Keratinocyte (primary cell): ENCODE measurements at regions not wholly inside any gene's neighbourhood (a gene's known extent, or its start where the extent isn't known, plus 50 kb on each side); places are given as distances from the start of the nearest gene placed in this dataset.

ENCODE experiments used
- DNase-seq: peaks from one replicate; pipeline ENCODE4 v3.0.0-alpha.2; 2011; ENCODE audit warnings: low read depth, missing footprints, low spot score
- FAIRE-seq: peaks from 2 replicates; lab custom pipeline; 2011; peaks lifted over from hg19 to GRCh38; lab: Jason Lieb, UNC
- H2AFZ ChIP-seq: 2 replicates; pipeline ENCODE4 v1.6.0; 2012; ENCODE audit warnings: low read length, control low read depth, inconsistent platforms; ENCODE audit not compliant: control insufficient read depth
- H3K27ac ChIP-seq: 2 replicates; pipeline ENCODE4 v1.5.1; 2011; ENCODE audit warnings: low read length; ENCODE audit not compliant: control insufficient read depth, insufficient read depth
- H3K27me3 ChIP-seq: 3 replicates; pipeline ENCODE4 v1.6.0; 2011; ENCODE audit warnings: low read length; ENCODE audit not compliant: control insufficient read depth, insufficient read depth; ENCODE audit errors: extremely low read depth
- H3K36me3 ChIP-seq, 2 experiments: 2 replicates in 1 of 2; 3 replicates in 1 of 2; pipeline ENCODE4 v1.5.1; 2011; ENCODE audit warnings: low read length in 2 of 2, mild to moderate bottlenecking in 1 of 2; ENCODE audit not compliant: control insufficient read depth in 2 of 2, insufficient read depth in 2 of 2; ENCODE audit errors: extremely low read depth in 1 of 2
- H3K4me1 ChIP-seq: 3 replicates; pipeline ENCODE4 v1.5.1; 2011; ENCODE audit warnings: low read length; ENCODE audit not compliant: control insufficient read depth, insufficient read depth; ENCODE audit errors: extremely low read depth
- H3K4me2 ChIP-seq: 3 replicates; pipeline ENCODE4 v1.6.0; 2011; ENCODE audit warnings: low read depth, low read length; ENCODE audit not compliant: control insufficient read depth, insufficient read depth; ENCODE audit errors: extremely low read depth
- H3K4me3 ChIP-seq, 3 experiments: fragments of 200-600 bp in 1 of 3; sonication (generic) in 1 of 3; 2 replicates in 2 of 3; 3 replicates in 1 of 3; pipeline ENCODE4 v1.5.1; 2011 to 2016; ENCODE audit warnings: low read length in 3 of 3, mild to moderate bottlenecking in 3 of 3, control low read depth in 2 of 3, inconsistent platforms in 1 of 3, low read depth in 1 of 3, mixed read lengths in 1 of 3, mixed run types in 1 of 3, moderate library complexity in 1 of 3; ENCODE audit not compliant: control insufficient read depth in 2 of 3, insufficient read depth in 2 of 3; ENCODE audit errors: extremely low read depth in 1 of 3
- H3K79me2 ChIP-seq: 2 replicates; pipeline ENCODE4 v1.6.0; 2012; ENCODE audit warnings: low read length; ENCODE audit not compliant: control insufficient read depth, insufficient read depth
- H3K9ac ChIP-seq: 3 replicates; pipeline ENCODE4 v1.6.0; 2011; ENCODE audit warnings: low read length; ENCODE audit not compliant: control insufficient read depth, insufficient read depth; ENCODE audit errors: extremely low read depth
- H3K9me1 ChIP-seq: 3 replicates; pipeline ENCODE4 v1.6.0; 2011; ENCODE audit warnings: low read length; ENCODE audit not compliant: control insufficient read depth, insufficient read depth; ENCODE audit errors: extremely low read depth
- H3K9me3 ChIP-seq: 2 replicates; pipeline ENCODE4 v1.5.1; 2012; ENCODE audit warnings: low read depth, low read length; ENCODE audit not compliant: control insufficient read depth
- H4K20me1 ChIP-seq: 3 replicates; pipeline ENCODE4 v1.6.0; 2011; ENCODE audit warnings: low read length; ENCODE audit not compliant: control insufficient read depth, insufficient read depth; ENCODE audit errors: extremely low read depth
- EZH2 ChIP-seq: IDR thresholded peaks from one replicate; pipeline ENCODE4 v1.6.1; 2012; ENCODE audit warnings: inconsistent platforms, mild to moderate bottlenecking, low read length, moderate library complexity
- dilution Hi-C: fragments of 300-500 bp; cut with MboI; formaldehyde crosslinking; loops from one replicate; pipeline ENCODE4 v1.7.0; 2020; ENCODE audit warnings: low sequenced_read_pairs; ENCODE audit not compliant: extremely low pct_ligation_motif_present
- TF ChIP-seq, protein P1 (sequence below), 3 experiments: IDR thresholded peaks in 1 of 3; conservative IDR thresholded peaks in 1 of 3; optimal IDR thresholded peaks in 1 of 3; 2 replicates in 2 of 3; 3 replicates in 1 of 3; pipeline versions ENCODE3 to v1.5.1; 2011; ENCODE audit warnings: low read length in 3 of 3, mild to moderate bottlenecking in 3 of 3, moderate library complexity in 2 of 3, control low read depth in 1 of 3, inconsistent platforms in 1 of 3; ENCODE audit not compliant: insufficient read depth in 2 of 3; ENCODE audit errors: extremely low read depth in 1 of 3

DNA sequence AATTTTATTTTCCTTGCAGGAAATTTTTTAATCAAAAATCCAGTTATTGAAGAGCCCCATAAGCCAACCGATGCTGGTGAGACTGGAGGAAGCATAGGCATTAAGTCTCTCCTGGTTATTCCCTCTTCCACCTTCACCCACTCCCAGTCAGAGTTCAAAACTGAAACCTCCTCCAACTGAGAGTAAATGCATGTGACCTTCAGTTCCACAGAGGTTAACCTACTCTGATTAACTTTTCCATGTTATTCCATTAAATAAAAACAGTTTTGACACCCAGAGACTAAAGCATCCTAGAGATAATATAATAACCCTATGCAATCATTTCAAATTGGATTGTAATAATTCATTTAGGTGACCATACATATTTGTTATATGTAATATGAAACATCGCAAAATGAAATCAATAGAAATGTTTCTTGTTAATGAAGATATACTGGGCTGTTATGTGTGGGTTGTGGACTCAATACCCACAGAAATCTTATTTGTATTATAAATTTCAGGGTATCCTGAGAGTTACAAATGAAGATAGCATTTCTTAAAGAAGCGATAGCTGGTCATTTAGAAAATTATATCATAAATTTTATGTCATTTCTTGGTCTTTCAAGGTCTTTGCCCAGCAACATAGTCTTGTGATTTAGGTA is 376.5 kb downstream of the SETD4 start:
- Histone ChIP-seq H3K79me2 (no peaks in the 10 kb centered on the region), H3K9ac (no peak overlapping the region), H3K4me1 (no peaks in the 10 kb centered on the region), H3K27ac (no peak overlapping the region), H4K20me1 (no peaks in the 10 kb centered on the region), H3K9me3 (no peaks in the 10 kb centered on the region), H2AFZ (no peak overlapping the region), H3K4me3 (no peak overlapping the region), H3K36me3 (no peaks in the 10 kb centered on the region), H3K27me3 (peaks cover 6% of the 10 kb centered on the region), H3K9me1 (no peaks in the 10 kb centered on the region), H3K4me2 (no peak overlapping the region)
- DNase-seq = no peak
- dilution Hi-C loops = no loop called here
- no peak for FAIRE-seq
- TF ChIP-seq EZH2 = no peak
- TF ChIP-seq, protein P1, sequence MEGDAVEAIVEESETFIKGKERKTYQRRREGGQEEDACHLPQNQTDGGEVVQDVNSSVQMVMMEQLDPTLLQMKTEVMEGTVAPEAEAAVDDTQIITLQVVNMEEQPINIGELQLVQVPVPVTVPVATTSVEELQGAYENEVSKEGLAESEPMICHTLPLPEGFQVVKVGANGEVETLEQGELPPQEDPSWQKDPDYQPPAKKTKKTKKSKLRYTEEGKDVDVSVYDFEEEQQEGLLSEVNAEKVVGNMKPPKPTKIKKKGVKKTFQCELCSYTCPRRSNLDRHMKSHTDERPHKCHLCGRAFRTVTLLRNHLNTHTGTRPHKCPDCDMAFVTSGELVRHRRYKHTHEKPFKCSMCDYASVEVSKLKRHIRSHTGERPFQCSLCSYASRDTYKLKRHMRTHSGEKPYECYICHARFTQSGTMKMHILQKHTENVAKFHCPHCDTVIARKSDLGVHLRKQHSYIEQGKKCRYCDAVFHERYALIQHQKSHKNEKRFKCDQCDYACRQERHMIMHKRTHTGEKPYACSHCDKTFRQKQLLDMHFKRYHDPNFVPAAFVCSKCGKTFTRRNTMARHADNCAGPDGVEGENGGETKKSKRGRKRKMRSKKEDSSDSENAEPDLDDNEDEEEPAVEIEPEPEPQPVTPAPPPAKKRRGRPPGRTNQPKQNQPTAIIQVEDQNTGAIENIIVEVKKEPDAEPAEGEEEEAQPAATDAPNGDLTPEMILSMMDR (optimal IDR thresholded peaks at IDR 0.05 in 1 of 3, IDR thresholded peaks at IDR 0.05 in 1 of 3, conservative IDR thresholded peaks at IDR 0.05 in 1 of 3; ENCODE audit: extremely low read depth in 1 of 3, insufficient read depth in 2 of 3, low read length in 3 of 3) = no peak

DNA sequence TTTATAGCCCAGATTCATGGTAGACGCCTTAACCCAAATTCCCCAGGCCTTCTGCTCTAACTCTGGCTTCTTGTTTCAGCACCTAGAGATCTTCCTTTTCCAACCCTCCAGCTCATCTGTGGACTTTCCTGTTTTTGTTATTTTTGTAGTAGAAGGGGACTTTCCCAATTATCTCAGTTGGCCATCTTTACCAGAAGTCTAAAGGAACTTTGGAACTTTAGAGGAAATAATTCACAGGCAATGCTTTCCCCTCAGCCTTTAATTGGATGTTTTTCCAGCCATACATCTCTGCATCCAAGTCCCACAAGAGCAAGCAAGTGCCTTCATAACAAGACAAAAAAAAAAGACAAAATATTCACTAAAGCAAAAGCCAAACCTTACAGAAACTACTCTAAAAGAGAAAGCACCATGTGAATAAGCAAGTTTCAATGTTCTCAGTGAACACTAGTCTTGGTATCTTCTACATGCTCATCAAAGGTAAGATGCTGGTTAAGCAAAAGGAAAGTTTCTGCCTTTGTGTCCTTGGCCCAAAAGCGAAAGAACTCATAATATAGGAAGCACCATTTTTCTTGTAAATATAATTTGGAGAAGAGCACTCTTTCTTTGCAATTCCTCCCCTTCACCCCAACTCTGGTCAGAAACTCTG is 377.3 kb downstream of the SETD4 start:
- no peak overlapping the region for H3K4me2 ChIP-seq
- no peaks in the 10 kb centered on the region for H3K4me1 ChIP-seq
- dilution Hi-C loops = no loop called here
- H3K27me3 ChIP-seq = peaks cover 6% of the 10 kb centered on the region
- DNase-seq (no peak), FAIRE-seq (no peak)
- no peaks in the 10 kb centered on the region for H3K36me3 ChIP-seq
- H3K4me3 ChIP-seq = no peak overlapping the region
- H3K9me3 ChIP-seq = no peaks in the 10 kb centered on the region
- no peak overlapping the region for H3K9ac ChIP-seq
- H2AFZ ChIP-seq = no peak overlapping the region
- H3K9me1 ChIP-seq = no peaks in the 10 kb centered on the region
- H3K27ac ChIP-seq = no peak overlapping the region
- no peaks in the 10 kb centered on the region for H4K20me1 ChIP-seq
- no peaks in the 10 kb centered on the region for H3K79me2 ChIP-seq
- TF ChIP-seq, protein P1 (optimal IDR thresholded peaks at IDR 0.05 in 1 of 3, IDR thresholded peaks at IDR 0.05 in 1 of 3, conservative IDR thresholded peaks at IDR 0.05 in 1 of 3; ENCODE audit: extremely low read depth in 1 of 3, insufficient read depth in 2 of 3, low read length in 3 of 3) = no peak
- no peak for TF ChIP-seq EZH2
